RKO (cell line): ENCODE measurements at regions not wholly inside any gene's neighbourhood (a gene's known extent, or its start where the extent isn't known, plus 50 kb on each side); places are given as distances from the start of the nearest gene placed in this dataset.
A peak's percentile ranks its signal among the peaks of the same experiment; 100 is the strongest.

Experiments used
- DNase-seq: peaks from one replicate; pipeline ENCODE4 v3.0.0-alpha.2; 2016; ENCODE audit warnings: low spot score

DNA sequence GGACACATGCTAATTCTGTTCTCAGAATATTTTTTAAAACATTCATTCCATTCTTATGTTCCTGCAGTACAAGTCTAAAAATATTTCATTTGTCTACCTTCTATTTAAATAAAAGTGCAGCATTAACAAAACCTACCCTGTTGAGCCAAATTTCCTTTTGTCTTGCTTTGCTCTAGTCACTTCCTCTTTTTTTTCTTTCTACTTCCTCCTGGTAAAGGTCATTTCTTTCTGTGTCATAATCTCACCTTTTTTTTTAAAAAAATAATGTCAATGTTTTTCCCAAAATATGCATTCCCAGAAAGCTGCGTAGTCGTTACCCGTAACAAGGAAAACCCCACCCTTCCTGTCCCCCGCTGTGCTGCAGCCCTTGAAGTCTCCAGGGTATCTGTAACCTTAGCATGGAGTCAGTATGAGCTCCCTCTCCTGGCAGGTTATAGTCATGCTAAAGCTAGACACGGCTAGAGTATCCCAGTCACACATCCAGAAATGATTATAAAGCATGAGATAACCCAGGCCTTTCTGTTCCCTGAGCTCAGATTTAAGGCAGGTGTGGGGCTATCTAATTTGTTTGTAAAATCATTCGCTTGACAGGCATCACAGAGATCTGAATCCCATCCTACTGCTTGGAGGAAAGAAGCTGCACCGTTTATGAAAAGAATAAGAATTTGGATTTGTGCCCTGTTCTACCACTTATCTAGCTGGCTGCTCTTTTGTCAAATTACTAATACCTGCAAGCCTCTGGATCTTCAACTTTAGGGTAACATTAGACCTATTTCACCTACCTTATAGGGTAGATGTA is 51.1 kb upstream of the EED start:
- DNase-seq = peak; percentile 91

DNA sequence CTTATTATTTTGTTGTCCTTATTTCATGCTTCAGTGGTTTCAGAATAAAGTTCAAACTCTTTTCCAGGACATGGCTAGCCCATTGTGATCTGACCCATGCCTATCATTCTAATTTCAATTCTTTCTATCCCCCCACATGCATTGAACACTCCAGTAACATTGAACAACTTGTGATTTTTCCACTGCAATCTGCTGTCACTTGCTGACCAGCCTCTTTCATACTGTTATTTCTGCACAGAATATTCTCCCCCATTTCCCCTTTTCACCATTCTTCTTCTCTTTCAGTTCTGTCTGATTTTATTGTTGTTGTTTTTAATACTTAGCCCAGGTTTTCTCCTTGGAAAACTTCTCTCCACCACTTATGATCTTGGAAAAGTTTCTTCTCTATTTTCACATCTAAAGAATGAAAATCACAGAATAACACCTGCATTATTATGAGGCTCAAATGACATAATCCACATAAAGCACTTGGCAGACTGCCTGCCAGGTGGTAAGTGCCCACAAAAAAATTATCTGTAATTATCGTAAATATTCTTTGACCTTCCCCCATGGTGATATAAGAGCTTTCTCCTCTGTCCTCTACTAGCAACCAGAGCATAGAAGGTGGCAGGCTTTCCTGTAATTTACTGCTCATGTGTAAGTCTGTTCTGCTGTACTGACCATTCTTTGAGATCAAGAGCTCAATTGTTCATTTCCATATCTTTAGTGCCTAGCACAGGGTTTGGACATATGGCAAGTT is 51.9 kb upstream of the EED start:
- no peak for DNase-seq

DNA sequence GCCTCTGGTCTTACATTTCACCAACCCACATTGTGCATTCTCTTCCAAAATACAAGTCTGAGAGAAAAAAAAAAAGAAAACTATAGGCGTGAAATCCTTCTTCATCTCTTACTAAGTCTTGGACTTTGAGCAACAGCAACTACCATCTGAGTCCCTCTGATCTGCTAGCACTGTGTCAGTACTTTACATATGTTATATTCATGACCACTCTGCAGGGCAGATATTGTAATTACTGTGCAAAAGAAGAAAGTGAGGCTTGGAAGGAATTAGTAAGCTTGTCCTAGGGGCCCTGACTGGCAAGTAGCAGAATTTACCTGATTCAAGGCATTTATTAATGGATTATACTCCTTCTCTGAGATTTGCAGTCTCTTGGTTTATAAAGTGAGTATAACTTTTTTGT is 52.7 kb upstream of the EED start:
- DNase-seq = no peak

DNA sequence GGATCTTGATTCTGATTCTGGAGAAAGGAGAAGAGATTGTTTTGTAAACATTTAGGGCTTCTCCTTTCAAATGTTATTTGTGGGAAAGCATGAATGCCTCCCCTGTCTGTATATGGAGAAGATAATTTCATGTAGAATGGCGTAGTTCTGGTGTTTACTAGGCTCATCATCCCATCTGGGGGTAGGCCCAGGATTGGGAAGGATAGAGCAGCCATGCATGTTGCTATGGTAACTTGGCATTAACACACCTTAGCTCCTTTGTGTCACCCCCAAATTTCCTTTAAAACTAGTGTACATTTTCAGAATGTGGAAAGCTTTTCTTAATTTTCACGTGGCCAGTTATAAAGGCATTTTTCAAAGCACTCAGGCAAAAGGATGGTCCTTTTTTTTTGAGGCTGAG is 57.5 kb upstream of the EED start:
- DNase-seq = no peak

DNA sequence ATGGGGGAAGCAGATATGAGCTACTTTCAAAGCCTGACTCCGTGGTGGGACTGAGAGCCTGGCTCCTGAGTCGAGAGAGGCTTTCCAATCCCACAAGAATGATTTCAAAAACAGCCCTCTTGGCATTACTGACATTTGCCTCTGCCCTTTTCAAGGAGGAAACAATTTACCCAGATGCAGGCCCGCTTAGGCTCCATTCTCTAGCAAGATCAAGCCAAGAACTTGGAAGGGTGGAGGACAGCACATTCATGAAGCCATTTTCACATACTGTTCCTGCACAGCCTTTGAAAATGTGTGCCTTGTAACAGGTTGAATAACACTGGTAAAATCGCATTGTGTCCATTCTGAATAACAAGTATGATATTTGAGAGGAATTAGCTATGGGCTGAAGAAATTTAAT is 58.2 kb upstream of the EED start:
- DNase-seq = no peak

DNA sequence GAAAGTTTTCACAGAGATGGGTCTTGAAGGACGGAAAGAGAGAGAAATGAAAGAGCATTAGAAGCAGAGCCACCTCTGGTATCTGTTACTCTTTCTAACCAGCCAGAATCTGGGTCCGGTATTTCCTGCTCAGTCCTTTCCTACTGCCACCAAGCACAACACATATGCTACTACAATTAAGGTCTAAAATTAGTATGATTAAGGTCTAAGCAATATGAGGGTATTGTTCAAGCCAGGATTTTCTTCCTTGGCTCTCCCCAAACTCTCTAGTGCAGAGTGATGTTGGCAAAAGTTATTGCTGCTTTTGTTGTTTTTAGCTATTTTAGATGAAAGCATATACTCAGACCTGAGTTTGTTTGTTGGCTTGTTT is 59.2 kb upstream of the EED start:
- no peak for DNase-seq

DNA sequence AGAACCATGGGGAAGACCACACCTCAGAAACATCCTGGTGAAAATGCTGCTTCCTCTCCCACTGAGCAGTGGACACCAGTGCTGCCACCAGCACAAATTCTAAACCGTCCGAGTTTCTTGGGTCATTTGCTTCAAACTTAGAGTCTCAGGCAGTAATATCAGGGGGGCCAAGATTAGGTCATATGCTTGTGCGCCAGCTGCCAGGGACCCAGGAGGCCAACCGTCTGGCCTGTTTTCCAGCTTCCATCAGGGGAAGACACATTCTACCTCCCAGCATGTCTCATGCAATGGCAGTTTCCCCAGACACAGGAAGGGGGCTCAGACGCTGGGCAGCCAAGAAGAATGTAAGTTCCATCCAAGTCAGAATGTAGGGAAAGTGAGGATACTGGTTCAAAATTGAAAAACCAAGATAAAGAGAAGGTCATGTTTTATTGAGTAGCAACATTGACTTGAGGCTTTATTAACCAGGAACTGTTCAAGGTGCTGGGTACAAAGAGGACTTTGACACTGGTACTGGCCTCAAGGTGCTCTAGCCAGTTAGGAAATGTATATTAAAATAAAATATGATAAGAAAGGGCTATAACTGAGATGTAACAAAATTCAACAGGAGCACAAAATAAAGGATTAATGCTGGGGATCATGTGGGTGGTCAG is 59.7 kb upstream of the EED start:
- no peak for DNase-seq

DNA sequence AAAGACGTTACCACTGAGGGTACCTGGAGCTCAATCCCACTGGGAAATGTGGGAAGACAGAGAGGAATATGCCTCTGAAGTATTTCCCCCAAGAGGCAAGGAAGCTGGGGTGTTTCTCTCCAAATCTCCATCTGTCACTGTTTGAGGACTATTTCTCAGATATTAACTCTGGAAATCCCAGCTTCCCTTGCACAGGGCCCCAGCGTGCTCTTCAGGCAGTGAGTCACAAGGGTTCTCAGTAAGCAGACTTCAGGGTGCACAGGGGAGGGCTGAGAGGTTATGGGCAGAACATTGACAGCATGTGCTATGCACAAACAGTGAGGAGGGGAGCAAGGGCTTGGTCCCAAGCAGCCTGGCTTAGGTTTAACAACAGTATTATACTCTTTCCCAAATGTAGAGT is 60.9 kb upstream of the EED start:
- no peak for DNase-seq

DNA sequence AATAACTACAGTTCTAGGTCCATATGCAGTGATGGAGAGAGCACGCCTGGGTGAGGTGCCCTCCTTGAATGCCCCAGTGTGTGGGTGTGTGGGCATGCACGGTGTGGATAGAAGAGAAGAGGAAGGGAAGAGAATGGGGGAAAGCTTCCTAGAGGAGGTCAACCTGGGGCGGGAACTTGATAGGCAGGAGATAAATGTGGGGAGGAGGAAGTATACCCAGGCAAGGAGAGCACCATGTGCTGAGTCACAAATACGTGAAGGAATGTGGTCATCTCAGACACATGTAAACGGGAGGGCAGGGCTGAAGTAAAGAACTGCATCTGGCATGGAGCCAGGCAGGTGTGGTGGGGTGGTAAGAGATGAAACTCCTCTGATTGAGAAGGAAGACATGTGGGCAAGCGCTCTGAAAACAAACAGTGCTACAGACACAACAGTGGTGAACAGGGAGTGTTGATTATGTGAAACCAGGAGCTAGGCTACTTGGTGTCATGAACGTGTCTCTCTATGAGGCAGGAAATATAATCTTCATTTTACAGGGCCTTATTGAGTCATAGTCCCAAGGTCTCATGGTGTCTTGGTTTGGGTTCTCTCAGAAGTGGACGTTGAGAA is 61.5 kb upstream of the EED start:
- DNase-seq = no peak

DNA sequence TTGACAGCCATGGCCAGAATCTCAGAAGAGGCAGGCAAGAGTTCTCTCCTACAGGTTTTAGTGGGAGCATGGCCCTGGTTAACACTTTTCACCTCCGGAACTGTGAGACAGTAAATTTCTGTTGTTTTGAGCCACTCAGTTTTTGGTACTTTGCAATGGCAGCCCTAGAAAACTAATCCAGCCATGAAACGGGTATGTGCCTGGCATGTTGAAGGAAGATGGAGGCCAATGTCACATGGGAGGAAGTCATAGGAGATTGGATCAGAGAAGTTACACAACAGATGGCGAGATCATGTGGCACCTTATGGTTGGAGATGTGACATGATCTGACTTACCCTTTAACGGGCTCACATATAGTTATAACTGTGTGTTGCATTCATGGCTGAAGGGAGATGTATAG is 63.2 kb upstream of the EED start:
- DNase-seq = no peak

DNA sequence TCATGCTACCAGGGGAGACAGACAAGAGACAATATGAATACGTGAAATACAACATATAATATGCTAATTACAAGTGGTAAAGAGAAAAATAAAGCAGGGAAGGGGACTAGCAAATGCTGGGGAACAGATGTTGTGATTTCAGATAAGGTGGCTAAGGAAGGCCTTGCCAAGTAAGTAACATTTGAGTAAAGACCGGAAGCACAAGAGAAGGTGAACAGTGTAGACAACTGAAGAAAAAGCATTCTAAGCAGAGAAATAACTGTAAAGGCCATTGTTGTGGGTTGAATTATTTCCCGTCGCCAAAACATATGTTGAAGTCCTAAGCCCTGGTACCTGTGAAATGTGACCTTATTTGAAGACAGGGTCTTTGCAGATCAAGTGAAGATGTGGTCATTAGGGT is 63.7 kb upstream of the EED start:
- no peak for DNase-seq

DNA sequence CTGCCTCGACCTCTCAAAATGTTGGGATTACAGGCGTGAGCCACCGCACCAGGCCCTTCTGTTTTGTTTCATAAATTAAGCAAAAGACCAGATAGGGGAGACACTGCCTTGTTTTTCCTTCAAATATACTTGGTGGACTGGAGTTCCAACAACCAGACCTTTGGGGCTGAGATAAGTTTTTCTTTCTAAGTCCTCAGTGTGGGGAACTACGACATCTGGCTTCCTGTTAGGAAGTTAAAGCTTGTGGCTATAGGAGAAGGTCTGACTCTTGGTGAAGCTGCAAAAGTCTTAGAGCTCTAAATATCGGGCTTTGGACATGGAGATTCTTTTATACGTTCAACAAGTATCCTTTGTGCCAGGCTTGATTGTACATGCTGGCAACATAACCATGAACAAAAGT is 64.1 kb upstream of the EED start:
- no peak for DNase-seq

DNA sequence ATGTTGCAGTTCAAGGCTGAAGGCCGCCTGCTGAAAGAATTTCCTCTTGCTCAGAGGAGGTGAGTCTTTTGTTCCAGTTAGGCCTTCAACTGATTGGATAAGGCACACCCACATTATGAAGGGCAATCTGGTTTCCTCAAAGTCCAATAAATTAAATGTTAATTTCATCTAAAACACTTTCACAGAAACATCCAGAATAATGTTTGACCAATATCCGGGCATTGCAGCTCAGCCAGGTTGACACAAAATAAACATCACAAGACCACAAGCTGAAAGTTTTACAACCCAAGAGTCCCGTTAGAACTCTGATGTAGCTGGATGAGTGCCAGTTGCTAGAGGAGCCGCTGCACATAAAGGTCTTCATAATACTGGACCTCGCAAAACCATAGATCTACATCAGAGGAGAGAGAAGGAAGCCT is 64.9 kb upstream of the EED start:
- DNase-seq = no peak

DNA sequence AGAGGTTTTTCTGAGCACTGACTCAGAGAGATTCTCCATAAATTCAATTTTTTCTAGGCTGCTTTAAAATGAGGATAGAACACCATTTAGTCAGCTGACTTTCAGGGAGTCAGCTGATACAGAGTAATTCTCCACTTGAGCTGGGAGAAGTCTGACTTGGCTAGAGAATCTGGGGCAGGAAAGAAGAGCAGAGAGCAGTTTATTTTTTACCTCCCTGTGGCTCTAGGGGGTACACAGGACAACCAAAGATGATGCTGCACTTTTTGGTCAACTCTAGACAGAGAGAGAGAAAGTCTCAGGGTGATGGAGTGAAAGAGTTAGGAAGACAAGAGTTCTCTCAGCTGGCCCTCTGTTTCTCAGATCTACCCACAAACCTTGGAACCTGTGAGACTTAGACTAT is 67.3 kb upstream of the EED start:
- no peak for DNase-seq

DNA sequence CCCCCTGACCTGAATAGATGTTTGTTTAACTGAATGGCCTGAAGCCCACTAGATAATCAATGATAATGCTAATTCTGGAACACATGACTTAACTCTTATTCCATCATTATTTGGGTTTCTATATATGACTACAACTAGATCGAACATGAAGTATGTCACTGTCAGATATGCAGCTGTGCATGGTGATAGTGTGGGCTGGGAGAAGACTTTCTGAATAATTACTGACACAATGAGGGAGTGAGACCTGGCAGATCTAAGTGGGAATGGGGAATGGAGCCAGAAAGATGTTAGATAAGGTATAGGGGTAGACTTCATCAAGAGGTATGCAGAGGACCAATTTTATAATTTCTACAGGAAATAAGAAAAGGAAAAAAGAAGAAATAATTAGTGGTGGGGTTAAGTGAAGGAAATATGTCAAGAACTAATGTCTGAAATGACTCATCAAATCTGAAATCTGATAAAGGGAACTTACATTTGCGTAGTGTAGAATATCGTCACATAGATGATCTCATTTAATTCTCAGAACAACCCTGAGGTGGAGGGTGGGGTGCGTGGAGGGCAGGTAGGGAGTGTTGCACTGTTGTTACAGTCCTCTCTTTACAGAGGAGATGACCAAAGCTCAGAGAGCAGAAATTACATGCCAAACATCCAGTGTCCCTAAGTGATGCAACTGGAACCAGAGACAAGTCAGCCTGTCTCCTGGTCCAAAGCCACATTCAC is 68.2 kb upstream of the EED start:
- DNase-seq = peak; percentile 16

DNA sequence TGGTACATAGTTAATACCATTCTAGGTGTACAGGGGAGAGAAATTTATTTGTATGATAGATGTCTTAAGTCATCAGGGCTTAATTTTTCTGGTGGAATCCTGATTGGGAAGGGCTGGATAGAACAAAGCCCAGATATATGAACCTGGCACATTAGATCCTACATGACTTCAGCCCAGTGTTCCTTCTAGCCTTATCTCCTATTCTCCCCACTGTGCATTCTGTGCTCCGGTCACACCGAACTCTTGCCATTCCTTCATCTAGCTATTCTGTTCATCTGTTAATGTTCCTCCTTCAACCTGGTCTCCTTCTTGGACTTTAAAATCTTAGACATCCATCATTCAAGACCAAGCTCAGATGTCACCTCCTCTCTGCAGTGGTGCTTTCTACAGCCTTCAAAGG is 68.9 kb upstream of the EED start:
- DNase-seq = no peak

DNA sequence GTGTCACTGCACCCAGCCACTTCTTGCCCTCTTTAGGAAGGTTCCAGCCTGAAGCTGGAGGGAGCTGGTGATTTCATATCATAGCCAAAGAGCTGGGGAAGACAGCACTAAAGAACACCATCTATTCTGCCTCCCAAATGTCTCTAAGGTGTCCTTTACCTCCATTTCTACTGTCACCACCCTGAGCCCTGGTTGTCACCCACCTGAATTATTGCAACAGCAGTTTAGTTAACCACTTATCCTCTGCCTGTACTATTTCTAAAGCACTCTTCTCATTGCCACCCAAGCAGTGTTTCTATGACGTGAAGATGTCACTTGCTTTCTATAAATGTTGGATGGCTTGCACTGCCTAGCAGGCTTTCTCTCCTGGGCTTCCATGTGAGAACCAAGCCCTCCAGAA is 69.4 kb upstream of the EED start:
- DNase-seq = no peak

DNA sequence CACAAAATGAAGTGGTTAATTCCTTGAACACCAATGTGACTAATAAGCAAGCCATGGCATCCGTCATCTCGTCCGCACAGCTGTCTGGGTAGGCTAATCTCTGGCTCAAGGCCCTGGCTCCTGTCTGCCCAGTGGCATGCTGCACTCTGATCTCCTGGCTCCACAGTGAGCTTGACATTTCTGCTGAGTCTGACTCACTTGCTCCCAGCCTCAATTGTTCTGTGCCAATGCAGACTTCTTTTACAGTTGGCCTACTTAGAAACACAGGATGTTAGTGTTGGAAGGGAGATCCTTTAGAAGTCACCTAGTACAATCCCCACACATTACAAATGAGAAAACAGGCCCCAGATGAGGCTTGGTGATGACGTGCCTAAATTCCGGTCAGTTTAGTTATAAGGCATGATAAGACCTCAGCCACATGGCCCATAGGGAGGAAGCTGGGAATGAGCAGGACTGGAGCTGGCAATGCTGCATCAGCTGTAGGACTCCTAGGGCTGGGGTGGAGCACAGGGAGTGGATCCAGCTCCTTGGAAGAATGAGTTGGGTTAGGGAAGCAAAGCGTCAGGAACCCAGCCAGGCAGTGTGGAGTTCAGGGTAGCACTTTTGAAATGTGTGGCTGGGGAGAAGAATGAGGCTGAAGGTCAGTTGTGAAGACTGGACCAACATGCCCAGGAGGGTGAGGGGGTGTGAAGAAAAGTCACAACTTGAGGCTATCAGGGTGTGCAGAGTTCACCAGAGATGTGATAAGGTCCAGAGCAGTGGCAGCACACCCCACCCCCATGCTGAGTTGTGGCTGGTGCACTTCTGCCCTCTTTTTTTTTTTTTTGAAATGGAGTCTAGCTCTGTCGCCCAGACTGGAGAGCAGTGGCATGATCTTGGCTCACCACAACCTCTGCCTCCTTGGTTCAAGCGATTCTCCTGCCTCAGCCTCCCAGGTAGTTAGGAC is 70.2 kb upstream of the EED start:
- DNase-seq = peak; percentile 72

DNA sequence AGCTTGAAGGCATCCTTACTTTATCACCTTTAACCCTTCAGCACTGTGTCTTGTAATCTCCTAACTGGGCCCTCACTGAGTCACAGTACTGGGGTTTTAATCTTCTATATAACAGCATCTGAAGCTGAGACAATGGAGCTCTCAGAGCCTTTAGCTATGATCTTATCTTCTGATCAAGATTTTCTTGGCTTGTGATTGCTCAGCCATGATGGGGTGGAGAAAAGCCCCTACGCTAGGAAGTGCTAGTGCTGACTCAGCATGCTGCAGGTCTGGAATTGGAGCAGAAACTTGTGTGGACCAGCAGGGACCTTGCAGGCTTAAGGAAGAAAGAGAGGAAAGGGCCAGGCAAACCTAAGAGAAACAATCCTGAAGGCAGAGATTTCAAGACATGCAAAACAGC is 71.7 kb upstream of the EED start:
- DNase-seq = no peak

DNA sequence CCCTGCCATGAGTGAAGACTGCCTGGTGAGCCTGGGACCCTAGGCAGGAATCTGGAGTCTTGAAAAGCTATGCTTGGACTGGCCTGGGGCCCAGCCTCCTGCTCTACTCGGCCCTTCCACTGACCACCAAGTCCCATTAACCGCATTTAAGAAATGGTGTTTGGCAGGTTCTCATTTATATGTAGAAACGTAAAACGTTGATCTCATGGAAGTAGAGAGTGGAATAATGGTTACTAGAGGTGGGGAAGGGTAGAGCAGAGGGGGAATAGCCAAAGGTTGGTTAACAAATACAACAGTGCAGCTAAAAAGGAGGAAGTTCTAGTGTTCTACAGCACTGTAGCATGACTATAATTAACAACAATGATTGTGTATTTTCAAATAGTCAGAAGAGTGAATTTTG is 72.9 kb upstream of the EED start:
- DNase-seq = no peak

DNA sequence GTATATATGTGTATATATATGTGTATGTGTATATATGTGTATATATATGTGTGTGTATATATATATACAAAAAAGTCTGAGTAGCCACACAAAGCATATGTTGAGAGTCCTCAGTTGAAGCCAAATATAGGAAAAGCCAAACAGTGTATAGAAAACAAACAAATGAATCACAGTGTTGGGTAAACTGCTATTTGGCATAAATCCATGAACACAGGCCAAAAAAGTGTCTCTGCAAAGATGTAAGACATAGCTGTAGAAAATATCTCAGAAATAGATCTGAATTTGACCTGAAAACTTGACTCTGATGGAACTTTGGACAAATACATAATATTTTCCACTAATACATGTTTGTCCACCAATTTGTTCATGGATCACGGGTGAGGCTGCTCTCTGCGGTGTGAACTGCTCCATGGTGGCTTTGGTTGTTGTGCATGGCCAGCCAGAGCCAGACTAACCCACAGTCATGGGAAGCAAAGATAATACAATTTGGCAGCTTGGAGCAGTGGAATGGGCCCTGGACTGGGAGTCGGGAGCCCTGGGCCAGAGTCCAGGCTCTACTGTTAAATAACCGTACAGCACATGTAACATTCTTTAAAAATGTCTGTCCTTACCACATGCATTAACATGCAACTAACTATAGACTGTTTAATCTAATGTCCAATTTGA is 76.9 kb upstream of the EED start:
- no peak for DNase-seq
